PFSK-1 (cell line): ENCODE measurements at regions not wholly inside any gene's neighbourhood (a gene's known extent, or its start where the extent isn't known, plus 50 kb on each side); places are given as distances from the start of the nearest gene placed in this dataset.

Source experiments
- FOXP2 ChIP-seq: optimal IDR thresholded peaks from 2 replicates; pipeline ENCODE3; 2011; ENCODE audit warnings: borderline replicate concordance, control low read depth, inconsistent platforms; ENCODE audit not compliant: insufficient read depth; ENCODE audit errors: extremely low read length, extremely low read depth
- POLR2AphosphoS5 ChIP-seq: IDR thresholded peaks from 2 replicates; pipeline ENCODE4 v1.6.1; 2012; ENCODE audit warnings: low read depth, mild to moderate bottlenecking, control low read depth, low read length, moderate library complexity
- SIN3A ChIP-seq: IDR thresholded peaks from 2 replicates; pipeline ENCODE4 v1.6.1; 2012; ENCODE audit warnings: mild to moderate bottlenecking, low read length, moderate library complexity, borderline replicate concordance; ENCODE audit not compliant: insufficient read depth
- TAF1 ChIP-seq: IDR thresholded peaks from 2 replicates; pipeline ENCODE4 v1.6.1; 2012; ENCODE audit warnings: low read length, control low read depth, borderline replicate concordance; ENCODE audit not compliant: insufficient read depth
- TF ChIP-seq, protein P1 (sequence below), 2 experiments: IDR thresholded peaks; 2 replicates each; pipeline versions ENCODE4 v1.6.1 to v1.8.0; 2011 to 2012; ENCODE audit warnings: low read depth in 2 of 2, low read length in 2 of 2, control low read depth in 1 of 2, inconsistent platforms in 1 of 2, mild to moderate bottlenecking in 1 of 2, moderate library complexity in 1 of 2; ENCODE audit not compliant: insufficient read depth in 1 of 2

DNA sequence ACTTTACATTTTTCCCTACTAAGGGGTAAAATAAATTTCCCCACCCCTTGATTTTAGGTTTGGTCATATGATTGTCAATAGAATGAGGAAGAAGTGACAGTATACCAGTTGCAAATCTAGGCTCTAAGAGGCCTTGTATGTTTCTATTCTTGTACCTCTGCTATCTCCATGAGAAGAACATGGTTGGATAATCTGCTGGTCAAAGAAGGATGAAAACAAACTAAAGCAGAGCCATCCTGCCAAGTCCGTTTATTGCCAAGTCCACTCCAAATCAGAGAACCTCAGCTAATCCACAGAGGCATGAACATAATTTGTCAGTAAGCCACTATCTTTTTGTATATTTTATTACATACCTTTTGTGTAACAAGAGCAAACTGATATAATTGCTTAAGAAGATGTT lies 98.0 kb downstream of the CRPPA start:
- TF ChIP-seq, protein P1, sequence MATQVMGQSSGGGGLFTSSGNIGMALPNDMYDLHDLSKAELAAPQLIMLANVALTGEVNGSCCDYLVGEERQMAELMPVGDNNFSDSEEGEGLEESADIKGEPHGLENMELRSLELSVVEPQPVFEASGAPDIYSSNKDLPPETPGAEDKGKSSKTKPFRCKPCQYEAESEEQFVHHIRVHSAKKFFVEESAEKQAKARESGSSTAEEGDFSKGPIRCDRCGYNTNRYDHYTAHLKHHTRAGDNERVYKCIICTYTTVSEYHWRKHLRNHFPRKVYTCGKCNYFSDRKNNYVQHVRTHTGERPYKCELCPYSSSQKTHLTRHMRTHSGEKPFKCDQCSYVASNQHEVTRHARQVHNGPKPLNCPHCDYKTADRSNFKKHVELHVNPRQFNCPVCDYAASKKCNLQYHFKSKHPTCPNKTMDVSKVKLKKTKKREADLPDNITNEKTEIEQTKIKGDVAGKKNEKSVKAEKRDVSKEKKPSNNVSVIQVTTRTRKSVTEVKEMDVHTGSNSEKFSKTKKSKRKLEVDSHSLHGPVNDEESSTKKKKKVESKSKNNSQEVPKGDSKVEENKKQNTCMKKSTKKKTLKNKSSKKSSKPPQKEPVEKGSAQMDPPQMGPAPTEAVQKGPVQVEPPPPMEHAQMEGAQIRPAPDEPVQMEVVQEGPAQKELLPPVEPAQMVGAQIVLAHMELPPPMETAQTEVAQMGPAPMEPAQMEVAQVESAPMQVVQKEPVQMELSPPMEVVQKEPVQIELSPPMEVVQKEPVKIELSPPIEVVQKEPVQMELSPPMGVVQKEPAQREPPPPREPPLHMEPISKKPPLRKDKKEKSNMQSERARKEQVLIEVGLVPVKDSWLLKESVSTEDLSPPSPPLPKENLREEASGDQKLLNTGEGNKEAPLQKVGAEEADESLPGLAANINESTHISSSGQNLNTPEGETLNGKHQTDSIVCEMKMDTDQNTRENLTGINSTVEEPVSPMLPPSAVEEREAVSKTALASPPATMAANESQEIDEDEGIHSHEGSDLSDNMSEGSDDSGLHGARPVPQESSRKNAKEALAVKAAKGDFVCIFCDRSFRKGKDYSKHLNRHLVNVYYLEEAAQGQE (IDR thresholded peaks at IDR 0.05; ENCODE audit: insufficient read depth in 1 of 2, low read depth in 2 of 2, low read length in 2 of 2) = no peak
- TF ChIP-seq POLR2AphosphoS5 = no peak
- TF ChIP-seq FOXP2 = no peak
- TF ChIP-seq SIN3A = no peak
- no peak for TF ChIP-seq TAF1

DNA sequence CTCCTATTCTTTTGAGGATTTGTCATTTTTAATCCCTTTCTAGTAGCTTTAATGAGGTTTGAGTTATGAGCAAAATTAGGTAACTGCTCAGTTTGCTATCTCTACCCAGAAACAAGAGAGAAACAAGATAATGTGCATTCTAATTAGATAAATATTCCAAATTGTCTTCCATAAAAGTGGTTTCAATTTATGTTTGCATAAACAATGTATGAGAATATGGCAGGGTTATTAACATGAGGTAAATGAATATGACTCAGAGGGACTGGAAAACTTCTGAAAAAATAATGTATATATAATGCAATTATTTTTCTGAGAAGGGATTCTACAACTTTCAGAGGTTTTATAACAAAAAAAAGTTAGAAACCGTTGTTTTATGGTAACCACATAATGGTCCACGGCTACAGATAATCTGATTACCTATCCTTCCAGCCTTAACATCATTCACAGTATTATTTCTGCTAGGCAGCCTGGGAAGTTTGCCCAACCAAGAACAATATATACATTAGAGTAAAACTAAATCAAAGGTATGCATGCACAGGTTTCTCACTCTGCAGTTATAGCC lies 101.2 kb downstream of the CRPPA start:
- TF ChIP-seq FOXP2 (no peak), TAF1 (no peak), POLR2AphosphoS5 (no peak), SIN3A (no peak)
- TF ChIP-seq, protein P1 (IDR thresholded peaks at IDR 0.05; ENCODE audit: insufficient read depth in 1 of 2, low read depth in 2 of 2, low read length in 2 of 2) = no peak

DNA sequence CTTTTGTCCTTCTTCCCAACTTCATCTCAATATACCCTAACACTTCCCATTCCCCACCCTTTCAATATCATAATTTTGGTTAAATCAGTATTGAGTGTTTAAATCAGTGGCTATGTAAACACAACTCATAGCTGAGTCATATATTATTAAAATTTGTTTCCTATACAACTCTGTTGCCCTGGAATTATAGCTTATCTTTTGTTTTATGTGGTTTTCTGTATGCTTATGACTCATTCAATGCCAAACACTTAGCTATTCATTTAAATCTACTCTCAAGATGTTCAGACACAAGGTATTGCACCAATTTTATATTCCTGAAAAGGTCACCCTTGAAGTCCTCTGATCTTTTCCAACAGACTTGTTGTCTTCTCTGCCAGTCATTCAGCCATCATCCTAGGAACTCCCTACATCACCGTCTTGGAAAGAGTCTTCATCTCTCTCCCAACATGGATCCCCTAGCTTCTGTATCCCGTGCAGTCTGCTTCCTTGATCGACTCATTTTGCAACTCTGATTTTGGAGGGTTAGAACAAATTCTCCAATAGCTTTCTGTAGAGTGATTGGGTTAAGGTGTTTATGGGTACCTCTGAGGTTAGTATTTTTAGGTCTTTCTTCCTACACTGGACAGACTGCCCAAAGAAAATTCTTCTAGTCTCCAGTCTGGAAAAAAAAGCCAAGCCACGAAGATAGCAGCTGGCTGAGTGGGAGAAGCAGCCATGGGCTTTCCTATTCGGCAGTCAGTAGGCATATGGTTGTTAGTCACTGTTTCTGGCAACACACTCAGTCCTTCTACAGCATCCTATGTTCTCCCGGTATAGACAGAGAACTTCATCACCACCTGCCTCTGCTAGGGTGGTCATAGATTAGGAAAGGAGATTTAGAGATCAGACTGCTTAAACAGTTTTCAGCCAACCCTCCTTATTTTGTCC lies 102.1 kb downstream of the CRPPA start:
- TF ChIP-seq POLR2AphosphoS5 (no peak), TAF1 (no peak), FOXP2 (no peak), SIN3A (no peak)
- TF ChIP-seq, protein P1 (IDR thresholded peaks at IDR 0.05; ENCODE audit: insufficient read depth in 1 of 2, low read depth in 2 of 2, low read length in 2 of 2) = no peak

DNA sequence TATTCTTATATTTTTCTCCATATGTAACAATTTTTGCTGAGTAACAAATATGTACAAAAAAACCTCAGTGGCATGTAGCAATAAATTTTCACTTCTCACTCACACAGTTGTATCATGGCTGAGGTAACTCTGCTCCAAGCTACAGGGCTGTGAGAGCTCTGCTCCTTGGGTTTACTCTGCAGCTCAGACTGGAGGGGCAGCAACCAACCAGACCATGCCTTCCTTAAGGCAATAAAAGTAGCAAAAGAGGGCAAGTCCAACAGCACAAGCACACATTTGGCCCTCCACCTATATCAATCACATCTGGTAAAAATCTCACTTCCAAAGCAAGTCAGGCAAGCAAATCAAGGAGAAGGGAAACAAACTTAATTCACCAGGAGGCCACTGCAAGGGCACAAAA lies 102.9 kb downstream of the CRPPA start:
- TF ChIP-seq, protein P1 (IDR thresholded peaks at IDR 0.05; ENCODE audit: insufficient read depth in 1 of 2, low read depth in 2 of 2, low read length in 2 of 2) = no peak
- TF ChIP-seq POLR2AphosphoS5 (no peak), TAF1 (no peak)

DNA sequence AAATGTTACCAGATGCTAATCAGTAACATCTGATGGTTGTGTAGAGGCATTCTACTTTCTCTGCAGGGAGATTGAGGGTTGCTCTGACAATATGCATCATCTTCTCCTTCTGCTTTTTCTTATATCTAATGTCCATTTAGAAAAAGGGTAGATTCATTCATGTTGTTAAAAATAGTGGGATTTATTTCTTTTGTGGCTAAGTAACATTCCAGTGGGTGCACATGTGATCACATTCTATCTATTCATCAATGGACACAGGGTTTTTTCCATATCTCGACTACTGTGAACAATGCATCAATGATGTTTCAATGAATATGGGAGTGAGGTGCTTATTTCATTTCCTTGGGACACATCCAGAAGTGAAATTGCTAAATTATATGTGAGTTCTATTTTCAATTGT lies 103.9 kb downstream of the CRPPA start:
- TF ChIP-seq TAF1 (no peak), SIN3A (no peak)
- TF ChIP-seq, protein P1 (IDR thresholded peaks at IDR 0.05; ENCODE audit: insufficient read depth in 1 of 2, low read depth in 2 of 2, low read length in 2 of 2) = no peak
